HG03095 (cell line): ENCODE measurements at regions not wholly inside any gene's neighbourhood (a gene's known extent, or its start where the extent isn't known, plus 50 kb on each side); places are given as distances from the start of the nearest gene placed in this dataset.
"Not testable (repeated sequence)": the region's sequence is repeated elsewhere in the genome, so short reads cannot be mapped to it uniquely, and the experiment has no call there.

Experiments
- ATAC-seq: cut with Tn5 transposase; IDR thresholded peaks from one replicate; pipeline ENCODE4 v1.9.1; 2021; ENCODE audit warnings: moderate library complexity; ENCODE audit not compliant: unreplicated experiment

GRCh38 chr3:106115557-106115956, 246.7 kb upstream of the CBLB start:
- no peak for ATAC-seq

- ATAC-seq: no peak
Observed at GRCh38 chr3:106116733-106117489, 248.1 kb upstream of the CBLB start.

- ATAC-seq: no peak
Observed at GRCh38 chr3:106117490-106117858, 248.7 kb upstream of the CBLB start.

- no peak for ATAC-seq
Observed at GRCh38 chr3:106119614-106120082, 250.8 kb upstream of the CBLB start.

GRCh38 chr3:106120356-106120755, 251.5 kb upstream of the CBLB start:
- no peak for ATAC-seq

- ATAC-seq: no peak
Observed at GRCh38 chr3:106121491-106122289, 252.9 kb upstream of the CBLB start.

GRCh38 chr3:106124818-106125217, 256.0 kb upstream of the CBLB start:
- no peak for ATAC-seq

GRCh38 chr3:106125321-106125720, 256.5 kb upstream of the CBLB start:
- no peak for ATAC-seq

- ATAC-seq: no peak
Observed at GRCh38 chr3:106126067-106126845, 257.4 kb upstream of the CBLB start.

- ATAC-seq: no peak
Observed at GRCh38 chr3:106126846-106127235, 258.0 kb upstream of the CBLB start.

GRCh38 chr3:106129939-106130338, 261.1 kb upstream of the CBLB start:
- ATAC-seq: no peak

- no peak for ATAC-seq
Observed at GRCh38 chr3:106130384-106131198, 261.8 kb upstream of the CBLB start.

GRCh38 chr3:106135451-106136160, 266.8 kb upstream of the CBLB start:
- ATAC-seq: no peak

GRCh38 chr3:106139826-106140225, 271.0 kb upstream of the CBLB start:
- no peak for ATAC-seq

- ATAC-seq: no peak
Observed at GRCh38 chr3:106140431-106140830, 271.6 kb upstream of the CBLB start.

GRCh38 chr3:106144030-106144429, 275.2 kb upstream of the CBLB start:
- no peak for ATAC-seq

- not testable (repeated sequence) for ATAC-seq
Observed at GRCh38 chr3:106148440-106149082, 279.7 kb upstream of the CBLB start.

- no peak for ATAC-seq
Observed at GRCh38 chr3:106157411-106157810, 288.6 kb upstream of the CBLB start.

- ATAC-seq: no peak
Observed at GRCh38 chr3:106160396-106160795, 291.6 kb upstream of the CBLB start.
